ENCODE measurements at regions not wholly inside any gene's neighbourhood (a gene's known extent, or its start where the extent isn't known, plus 50 kb on each side); places are given as distances from the start of the nearest gene placed in this dataset.

DNA sequence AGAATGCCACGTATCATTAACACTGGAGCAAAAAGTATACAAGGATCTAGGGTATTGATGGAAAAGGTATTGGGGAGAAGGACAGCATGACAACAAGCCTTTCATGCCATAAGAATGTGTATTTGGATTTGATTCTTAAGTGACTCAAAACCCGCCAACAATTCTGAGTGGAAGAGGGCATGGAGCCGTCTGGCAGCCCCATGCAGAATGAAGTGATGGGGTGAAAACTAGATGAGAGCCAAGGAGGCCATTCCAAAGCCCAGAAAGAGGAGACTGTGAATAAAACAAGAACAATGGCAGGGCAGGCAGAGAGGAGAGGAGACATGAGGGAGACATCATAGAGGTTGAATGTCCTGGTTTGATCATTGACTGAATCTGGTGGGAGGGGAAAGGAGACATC is 272.3 kb upstream of the WWC1 start:
- DNase-seq (ENCODE audit: low spot score): no peak

DNA sequence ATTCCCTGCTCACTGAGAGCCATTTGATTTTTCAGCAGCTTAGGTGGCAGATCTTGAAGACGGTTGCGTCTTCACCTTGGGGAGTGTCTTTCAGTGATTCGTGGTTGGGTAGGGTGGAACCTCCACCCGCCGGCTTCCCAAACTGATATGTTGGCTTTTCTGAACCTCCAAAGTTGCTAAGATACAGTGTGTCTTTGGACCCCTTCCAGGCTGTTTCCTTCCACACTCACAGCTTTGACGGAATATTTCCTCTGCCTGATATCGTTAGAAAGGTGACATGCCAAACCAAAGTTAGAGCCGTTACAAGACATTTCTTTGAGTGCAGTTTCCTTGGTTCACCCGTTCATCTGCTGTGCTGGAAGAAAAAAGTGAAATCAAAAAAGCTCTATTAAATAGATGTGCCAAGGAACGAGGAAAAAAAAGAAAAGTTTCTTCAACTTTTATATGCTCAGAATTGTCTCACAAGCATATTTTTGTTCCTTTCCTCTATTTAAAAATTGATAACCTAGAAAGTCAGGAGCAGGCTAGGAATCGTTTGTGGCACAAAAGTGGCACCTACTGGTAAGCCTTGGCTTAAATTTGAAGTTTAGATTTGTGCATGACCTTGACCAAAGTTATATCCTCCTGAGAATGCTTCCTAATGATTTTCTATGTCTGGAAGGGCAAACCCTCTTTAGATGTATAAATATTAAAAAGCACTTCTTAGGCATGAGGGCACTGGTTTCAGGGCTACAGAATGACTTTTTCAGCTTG is 270.7 kb upstream of the WWC1 start:
- DNase-seq (ENCODE audit: low spot score): no peak

DNA sequence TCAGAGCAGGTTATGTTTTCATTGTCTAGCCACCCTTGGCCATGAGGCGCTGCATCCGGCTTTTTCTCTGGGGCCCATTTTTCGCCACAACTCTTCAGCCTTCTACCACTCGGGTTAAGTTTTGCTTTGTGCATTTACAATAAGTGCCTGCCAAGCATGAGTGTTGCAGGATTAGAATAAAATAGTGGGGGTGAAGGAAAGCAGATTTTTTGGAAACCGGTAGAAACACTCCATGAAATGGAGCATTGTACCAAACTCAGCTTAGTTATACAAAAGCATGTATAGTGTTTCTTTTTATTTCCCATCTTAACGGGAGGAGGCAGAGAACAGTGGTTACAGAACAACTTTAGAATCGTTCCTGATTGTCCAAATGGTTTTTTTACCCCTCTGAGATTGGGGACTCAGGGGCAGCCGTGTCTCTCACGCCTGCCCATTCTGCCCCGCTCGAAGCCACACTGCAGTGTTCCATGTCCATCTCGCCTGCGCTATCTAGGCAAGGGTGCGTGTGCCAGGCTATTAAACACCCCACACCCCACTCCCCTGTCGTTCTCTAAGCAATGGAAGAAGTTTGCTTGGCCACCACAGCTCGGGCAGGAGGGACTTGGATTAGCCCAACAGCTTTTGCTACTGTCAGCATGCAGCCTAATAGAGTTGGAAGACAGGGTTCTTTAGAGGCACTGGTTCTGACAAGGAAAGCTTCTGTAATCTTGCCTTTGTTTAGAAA is 268.8 kb upstream of the WWC1 start:
- no peak for DNase-seq (ENCODE audit: low spot score)

DNA sequence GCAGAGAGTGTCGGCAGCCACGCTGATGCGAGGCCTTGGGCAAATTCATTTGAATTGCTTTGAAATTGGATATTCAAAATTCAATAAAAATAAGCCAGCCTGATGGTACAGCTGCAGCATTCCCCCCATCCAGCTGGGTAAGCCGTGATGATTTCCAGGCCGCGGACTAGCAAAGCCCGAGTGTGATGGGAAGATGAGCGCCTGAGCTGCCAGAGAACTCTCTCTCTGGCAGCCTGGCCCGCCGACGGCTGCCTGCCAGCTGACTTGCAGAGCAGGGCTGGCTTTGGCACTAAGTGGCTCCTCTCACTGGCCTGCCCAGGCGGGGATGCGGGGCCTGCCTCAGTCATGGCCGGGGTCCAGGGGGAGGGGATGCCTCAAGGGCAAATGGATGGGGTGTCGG is 268.3 kb upstream of the WWC1 start:
- no peak for DNase-seq (ENCODE audit: low spot score)

DNA sequence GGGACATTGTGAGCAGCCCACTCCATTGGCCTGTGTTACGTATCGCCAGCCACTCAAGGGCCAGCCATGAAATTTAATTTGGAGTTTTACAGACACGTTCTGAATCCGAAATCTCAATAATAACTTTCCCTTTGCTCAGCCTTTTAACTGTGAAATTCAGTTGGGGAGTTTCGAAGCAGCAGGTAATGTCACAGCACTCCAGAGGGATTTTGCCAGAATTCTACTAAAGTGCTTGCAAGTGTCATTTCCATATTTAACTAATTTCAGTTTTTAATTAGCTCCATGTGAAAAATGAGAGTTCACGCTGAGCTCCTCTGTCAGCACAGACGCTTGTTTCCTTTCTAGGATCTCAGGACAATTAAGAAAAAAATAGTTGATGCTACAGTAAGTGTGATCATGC is 267.1 kb upstream of the WWC1 start:
- DNase-seq (ENCODE audit: low spot score): no peak

DNA sequence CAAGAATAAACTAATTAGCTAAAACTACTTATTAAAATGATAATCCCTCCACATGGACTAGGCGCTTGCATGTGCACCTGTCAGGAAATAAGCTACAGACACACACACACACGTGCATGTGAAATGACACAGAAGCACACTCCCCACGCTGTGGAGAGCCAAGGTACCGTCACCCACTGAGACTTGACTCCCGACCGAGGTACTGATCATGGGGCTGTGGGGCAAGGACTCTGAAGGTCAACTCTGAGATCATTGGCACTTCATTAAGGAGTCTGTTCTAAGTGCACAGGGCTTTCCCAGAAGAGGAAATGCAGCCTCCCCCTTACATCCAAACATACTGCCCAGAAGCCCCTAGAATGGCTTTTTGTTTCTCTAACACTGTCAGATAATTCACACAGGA is 264.4 kb upstream of the WWC1 start:
- no peak for DNase-seq (ENCODE audit: low spot score)

DNA sequence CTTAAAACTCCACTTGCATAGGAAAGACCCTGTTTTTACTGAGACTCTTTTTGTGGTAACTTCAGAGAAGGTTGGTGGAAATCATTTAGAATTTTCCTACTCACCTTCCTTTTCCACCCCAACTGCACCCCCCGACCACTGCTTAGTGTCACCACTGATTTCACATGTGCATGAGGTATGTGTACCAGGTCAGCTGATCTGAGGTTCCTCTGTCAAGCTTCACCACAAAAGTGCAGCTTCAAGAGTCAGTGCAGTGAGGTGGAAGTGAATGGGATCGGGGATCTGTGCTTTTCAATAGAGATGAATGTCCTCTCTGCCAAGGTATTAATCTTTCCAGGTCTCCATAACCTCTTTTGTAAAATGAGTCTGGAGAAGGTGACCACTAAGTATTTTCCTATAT is 260.5 kb upstream of the WWC1 start:
- DNase-seq (ENCODE audit: low spot score): no peak

DNA sequence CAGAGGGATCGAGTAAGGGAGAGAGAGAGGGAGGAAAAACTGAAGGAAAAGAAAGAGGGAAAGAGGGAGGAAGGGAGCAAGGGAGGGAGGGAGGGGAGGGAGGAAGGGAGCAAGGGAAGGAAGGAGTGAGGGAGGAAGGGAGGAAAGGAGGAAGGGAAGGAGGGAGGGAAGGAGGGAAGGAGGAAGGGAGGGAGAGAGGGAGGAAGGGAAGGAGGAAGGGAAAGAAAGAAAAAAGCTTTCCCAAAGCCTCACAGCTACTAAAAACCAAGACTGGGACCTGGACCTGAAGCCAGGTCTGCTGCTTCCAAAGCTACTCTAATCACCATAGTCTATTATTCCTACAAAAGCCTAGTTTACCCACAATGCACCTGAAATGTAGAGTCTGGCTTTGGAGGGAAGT is 259.8 kb upstream of the WWC1 start:
- no peak for DNase-seq (ENCODE audit: low spot score)

DNA sequence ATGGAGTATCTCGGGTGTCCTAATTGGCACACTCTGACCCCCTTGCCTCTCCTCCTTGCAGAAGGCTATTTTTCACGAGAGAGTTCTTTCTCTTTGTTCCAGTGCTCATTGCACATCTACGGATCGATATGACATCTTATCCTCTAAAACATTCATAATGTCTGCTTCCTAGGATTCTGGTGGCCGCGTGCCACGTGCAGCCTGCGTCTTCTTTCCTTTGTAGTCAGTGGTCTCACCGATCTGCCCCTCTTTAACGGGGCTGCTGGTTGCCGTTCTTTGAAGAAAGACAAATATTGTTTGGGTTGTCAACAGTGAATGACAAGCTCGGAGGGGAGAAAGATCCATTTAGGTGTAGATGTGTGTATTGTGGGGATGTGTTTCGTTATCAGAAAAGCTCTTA is 252.4 kb upstream of the WWC1 start:
- DNase-seq (ENCODE audit: low spot score): no peak

DNA sequence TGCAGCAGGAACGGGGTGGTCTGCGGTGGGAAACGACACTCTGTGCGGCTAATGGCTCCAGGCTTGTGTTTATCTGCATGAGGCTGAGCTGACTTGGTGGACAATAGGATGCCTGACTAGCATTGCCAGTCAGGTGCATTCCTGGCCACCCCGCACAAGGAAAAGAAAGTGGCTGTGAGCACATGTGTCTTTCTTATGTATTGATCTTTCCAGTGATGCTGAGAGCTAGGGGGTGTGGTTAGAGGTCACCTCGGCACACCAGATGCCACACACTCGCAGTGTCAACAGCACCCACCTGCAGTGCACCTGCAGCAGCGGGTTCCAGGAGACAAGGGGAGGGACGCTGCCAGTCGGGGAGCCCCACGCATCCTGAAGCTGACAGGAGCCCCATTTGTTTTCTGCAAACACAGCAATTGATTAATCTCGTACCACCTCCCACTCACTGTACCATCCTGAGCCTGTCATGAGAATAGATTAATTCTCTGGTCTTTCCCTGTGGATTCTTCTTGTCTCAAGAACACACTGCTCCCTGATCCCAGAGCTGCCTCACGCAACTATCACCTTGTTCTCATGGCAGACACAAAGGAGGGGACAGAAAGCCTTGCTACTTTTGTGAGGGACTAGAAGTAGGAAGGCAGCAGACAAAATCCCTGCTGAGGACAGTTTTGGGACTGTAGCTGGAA is 251.7 kb upstream of the WWC1 start:
- DNase-seq (ENCODE audit: low spot score): no peak

DNA sequence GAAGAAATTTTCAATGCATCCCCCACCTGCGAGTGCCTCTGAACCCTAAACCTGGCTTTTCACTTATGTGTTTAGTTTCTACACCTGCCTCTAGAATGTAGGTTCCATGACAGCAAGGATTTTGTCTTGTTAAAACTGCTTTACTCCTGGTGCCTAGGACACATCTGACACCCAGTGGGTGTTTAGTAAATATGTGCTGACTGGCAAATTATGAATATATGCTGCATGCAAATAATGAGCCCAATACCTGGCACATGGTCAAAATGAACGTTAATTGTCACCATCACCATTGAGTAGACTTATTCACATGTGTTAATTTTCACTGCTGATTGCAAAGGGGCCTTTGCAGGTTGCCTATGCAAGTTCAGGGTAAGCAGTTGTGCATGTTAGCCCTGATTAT is 249.9 kb upstream of the WWC1 start:
- DNase-seq (ENCODE audit: low spot score): no peak

DNA sequence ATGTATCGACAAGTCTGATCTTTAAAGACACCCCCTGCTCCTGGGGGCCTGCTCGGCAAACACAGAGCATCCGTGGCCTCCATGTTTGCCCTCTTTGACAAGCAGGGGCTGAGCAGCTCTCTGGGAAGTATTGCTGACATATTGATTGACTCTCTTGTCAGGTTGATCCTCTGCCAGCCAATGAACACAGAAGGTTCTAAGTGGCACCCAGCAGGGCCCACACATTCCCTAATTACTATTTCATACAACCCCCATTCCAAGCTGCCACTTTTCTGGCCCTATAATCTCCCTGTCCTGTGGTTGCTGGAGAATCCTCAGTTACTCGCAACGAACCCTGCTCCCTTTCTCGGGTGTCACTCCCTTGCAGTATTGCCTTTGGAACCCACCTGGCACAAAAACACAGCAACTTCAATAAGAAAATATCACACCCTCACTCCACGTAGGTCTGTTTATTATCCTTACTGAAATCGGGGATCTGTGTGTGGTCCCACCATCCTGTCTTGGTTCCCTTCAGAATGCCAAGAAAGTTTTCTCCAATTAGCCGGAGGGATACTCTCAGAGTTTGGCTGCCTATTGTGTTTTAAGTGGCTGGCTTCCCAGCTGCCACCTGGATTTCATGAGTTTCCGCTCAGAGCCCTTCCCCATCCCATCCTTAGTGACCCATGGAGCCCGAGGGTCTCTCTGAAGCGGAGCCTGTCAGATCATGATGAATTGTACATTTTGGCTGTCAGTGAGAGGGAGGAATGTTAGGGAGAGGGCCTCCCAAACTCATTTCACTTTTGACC is 249.0 kb upstream of the WWC1 start:
- DNase-seq (ENCODE audit: low spot score): no peak

DNA sequence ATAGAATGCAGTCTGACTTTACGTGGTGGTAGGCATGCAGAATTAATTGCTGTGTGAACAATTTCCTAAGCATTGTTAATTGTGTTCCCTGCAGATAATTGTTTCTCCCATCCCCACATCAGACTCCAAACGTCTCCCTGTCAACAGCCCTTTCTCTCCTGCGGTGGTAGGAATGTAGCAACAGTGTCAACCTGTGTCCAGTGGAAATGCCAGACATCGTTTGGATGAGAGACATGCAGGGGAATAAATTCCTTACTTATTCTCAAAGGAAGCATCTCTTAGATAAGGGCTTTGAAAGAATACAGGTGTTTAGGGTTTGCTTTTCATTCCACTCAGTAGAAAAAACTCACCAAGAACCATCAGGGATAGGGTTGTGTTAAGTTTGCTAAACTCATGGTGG is 245.3 kb upstream of the WWC1 start:
- no peak for DNase-seq (ENCODE audit: low spot score)

DNA sequence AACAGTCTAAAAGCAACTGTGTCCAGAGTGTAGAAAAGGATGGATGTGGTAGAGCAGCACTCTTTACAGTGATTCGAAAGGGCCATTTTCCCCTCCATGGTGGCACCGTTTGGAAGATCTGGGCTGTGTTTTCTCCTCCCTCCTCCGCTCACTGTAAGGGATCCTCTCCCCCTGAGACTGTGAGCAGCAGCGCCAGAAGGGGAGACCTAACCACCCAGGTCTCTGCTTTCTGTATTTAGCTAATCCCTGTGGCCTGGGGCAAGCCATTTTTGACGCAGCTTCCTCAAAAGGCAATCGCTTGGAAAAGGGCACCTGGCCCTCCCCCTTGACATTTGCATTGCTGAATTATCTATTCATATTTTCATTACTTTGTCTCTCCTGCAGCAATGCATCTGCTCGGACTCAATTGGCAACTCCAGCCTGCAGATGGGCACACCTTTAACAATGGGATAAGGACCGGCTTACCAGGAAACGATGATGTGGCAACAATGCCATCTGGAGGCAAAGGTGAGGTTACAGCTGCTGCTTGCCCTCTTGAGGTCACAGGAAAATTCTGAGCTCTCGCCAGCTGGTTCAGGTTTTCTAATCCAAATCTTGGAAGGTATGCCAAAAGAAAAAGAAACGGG is 244.3 kb upstream of the WWC1 start:
- DNase-seq (ENCODE audit: low spot score): peak; percentile 33

DNA sequence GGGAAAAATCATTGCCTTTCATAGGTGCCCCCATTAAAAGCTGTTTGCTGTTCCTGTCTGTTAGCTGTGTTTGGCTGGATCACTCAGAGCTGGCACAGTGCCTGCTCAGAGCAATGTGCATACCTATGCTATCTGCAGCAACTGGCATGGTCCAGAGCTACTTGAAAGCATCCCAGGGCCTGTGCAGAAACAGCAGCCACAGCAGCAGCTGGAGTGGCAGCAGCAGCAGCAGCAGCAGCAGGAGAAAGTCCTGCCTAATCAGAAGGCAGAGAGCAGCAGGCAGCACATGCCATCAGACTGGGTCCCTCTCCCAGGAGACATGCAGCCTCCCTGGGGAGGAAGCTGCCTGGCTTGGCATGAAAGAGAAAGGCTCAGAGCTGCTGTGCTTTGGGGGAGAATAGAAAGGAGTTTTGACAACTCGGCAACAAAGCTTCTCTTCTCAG is 243.8 kb upstream of the WWC1 start:
- no peak for DNase-seq (ENCODE audit: low spot score)

DNA sequence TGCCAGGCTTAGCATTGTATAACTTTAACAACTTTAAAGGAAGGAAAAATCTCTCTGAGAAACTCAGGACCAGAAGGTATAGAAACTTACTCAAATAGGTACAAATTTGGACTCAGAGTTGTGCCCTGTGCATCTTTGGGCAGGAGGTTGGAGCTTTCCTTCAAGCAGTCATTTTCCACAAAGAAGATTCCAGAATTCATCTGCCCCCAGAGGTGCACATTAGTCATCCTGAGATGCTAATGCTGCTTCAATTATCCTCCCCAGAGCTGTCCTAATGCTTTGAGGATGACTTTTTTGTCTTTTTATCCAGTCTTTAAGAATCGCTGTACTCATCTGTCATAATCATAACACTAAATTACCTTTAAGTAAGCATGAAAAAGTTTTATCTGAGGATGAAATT is 243.0 kb upstream of the WWC1 start:
- DNase-seq (ENCODE audit: low spot score): no peak

DNA sequence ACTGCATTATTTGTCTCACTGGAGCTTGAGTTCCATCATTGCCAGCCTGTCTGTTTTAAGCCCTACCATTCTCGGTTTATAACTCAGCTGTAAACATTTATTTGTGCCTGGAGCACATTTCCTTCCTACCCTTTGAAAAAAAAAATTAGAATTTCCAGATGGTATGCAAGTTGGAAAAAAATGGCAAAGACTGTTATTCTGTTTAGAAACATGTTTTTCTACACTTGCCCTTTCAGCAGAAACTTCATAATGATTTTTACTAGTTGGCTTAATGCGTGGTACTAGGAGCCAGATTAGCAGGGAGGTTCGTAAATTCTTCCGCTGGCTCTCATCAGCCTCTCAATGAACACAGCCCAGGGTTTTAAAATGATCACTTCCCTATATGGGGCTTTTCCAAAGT is 238.8 kb upstream of the WWC1 start:
- no peak for DNase-seq (ENCODE audit: low spot score)

DNA sequence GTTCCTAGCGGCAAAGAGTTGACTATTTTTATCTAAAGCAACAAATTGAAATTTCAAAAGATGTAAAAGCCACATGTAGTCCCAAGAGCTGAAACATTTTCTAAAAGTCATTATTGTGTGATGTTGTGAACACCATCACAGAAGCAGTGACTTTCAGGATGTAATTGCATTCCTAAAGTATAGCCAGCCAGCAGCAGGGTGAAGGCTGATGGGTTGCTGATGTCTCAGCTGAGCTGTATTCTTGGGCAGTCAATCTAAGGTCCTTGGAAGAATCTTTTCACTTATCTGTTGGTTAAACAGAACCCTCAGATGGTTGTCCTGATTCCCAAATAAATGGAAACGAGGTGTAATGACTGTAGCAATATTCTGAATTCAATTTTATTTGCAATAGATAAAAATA is 237.4 kb upstream of the WWC1 start:
- DNase-seq (ENCODE audit: low spot score): no peak

DNA sequence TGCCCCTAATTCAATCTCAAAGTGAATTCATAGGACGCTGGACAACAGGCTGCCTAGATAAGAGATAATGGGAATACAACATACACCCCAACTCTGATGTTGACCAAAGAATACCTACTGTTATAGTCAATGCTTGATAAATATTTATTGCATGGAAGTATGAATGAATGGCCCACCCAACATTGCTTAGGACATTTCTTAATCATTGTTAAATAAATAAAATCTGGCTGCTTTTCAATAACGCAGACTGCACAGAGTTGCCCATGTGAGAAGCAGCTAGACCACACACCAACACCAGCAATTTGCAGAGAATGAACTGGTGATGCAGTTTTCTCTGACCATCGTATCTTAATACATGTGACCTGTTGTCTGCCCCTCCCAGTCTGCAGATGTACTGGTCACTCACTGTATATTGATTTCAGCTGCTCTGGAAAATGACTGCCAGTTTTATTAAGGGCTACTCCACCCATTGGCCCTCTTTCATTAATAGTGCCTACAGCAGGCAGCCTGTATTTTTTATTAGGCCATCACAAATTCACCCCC is 236.2 kb upstream of the WWC1 start:
- no peak for DNase-seq (ENCODE audit: low spot score)

DNA sequence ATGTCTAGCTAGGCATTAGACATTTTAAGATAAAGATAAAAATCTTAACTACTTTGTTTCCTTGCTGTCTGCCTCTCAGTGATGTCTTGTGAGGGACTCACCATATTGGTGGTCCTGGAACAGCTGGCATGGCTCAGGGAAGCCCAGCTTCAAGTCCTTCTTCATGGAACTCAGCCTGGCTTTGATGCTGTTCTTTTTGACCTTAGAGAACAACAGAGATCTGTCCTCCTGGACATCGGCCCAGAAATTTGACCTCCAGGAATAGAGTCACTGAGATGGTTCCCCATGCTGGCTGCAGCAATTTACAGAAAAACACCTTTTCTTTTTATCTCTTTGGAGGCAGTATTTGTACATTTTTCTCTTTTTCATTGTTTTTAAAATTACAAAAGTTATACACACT is 235.5 kb upstream of the WWC1 start:
- DNase-seq (ENCODE audit: low spot score): no peak

DNA sequence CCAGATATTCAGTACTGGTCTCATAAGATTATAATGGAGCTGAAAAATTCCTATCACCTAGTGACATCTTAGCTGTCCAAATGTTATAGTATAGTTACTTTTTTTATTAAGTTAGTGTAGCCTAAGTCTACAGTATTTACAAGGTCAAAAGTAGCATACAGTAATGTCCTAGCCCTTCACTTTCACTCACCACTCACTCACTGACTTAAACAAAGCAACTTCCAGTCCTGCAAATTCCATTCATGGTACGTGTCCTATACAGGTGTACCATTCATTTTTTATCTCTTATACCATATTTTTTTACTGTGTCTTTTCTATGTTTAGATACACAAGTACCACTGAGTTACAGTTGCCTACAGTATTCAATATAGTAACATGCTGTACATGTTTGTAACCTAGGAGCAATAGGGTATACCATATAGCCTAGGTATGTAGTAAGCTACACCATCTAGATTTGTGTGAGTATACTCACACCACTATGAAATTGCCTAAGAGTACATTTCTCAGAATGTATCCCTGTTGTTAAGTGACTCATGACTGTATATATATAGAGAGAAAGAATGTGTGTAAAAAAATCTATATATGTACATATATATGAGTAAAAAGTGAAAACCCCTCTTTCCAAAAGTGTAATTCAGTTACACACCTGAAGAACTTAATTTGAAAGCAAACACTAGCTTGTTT is 234.8 kb upstream of the WWC1 start:
- DNase-seq (ENCODE audit: low spot score): no peak
